Upper lobe of left lung (tissue), 4 donors: ENCODE measurements at regions not wholly inside any gene's neighbourhood (a gene's known extent, or its start where the extent isn't known, plus 50 kb on each side); places are given as distances from the start of the nearest gene placed in this dataset.

ENCODE experiments used
- CTCF ChIP-seq, 6 experiments: fragments of 450-650 bp in 4 of 6; fragments of 200-600 bp in 2 of 6; sonication (generic) in 2 of 6; IDR thresholded peaks; one replicate each; pipeline ENCODE4 v1.5.1; 2016 to 2019; ENCODE audit warnings: antibody characterized with exemption in 6 of 6
- EP300 ChIP-seq, 4 donors: sonication (generic); formaldehyde crosslinking; IDR thresholded peaks; one replicate each; pipeline ENCODE4 v1.5.1; 2017; ENCODE audit warnings: antibody characterized with exemption in 4 of 4, control low read depth in 2 of 4
- POLR2A ChIP-seq, 4 donors: fragments of 450-650 bp; IDR thresholded peaks; one replicate each; pipeline ENCODE4 v1.5.1; 2016 to 2017; ENCODE audit warnings: antibody characterized with exemption in 4 of 4, mild to moderate bottlenecking in 2 of 4

GRCh38 chr18:2040279-2040678 is 531.0 kb downstream of the METTL4 start:
- TF ChIP-seq POLR2A (IDR thresholded peaks at IDR 0.05) (no peak), CTCF (IDR thresholded peaks at IDR 0.05) (no peak), EP300 (IDR thresholded peaks at IDR 0.05) (no peak)
